GM23248 (cell line): ENCODE measurements at regions not wholly inside any gene's neighbourhood (a gene's known extent, or its start where the extent isn't known, plus 50 kb on each side); places are given as distances from the start of the nearest gene placed in this dataset.

Source experiments
- DNase-seq: peaks from one replicate; pipeline ENCODE4 v3.0.0-alpha.2; 2015
- H2AFZ ChIP-seq: fragments of 200-600 bp; sonication (generic); 2 replicates; pipeline ENCODE4 v1.6.1; 2016; ENCODE audit warnings: antibody characterized with exemption
- H3F3A ChIP-seq: fragments of 200-600 bp; sonication (generic); 2 replicates; pipeline ENCODE4 v1.6.1; 2016; ENCODE audit warnings: mild to moderate bottlenecking, antibody characterized with exemption, mixed run types; ENCODE audit not compliant: insufficient read depth
- H3K27ac ChIP-seq: fragments of 200-600 bp; sonication (generic); 2 replicates; pipeline ENCODE4 v1.5.1; 2016; ENCODE audit warnings: mild to moderate bottlenecking
- H3K27me3 ChIP-seq: fragments of 200-600 bp; sonication (generic); replicated peaks from 2 replicates; pipeline ENCODE4 v1.6.1; 2016; ENCODE audit warnings: mild to moderate bottlenecking; ENCODE audit not compliant: insufficient read depth
- H3K36me3 ChIP-seq: fragments of 200-600 bp; sonication (generic); 2 replicates; pipeline ENCODE4 v1.6.1; 2016; ENCODE audit warnings: low read depth, mild to moderate bottlenecking
- H3K4me1 ChIP-seq: fragments of 200-600 bp; sonication (generic); 2 replicates; pipeline ENCODE4 v1.6.1; 2016; ENCODE audit warnings: mild to moderate bottlenecking; ENCODE audit not compliant: insufficient read depth
- H3K4me2 ChIP-seq: fragments of 200-600 bp; sonication (generic); one replicate; pipeline ENCODE4 v1.6.1; 2016; ENCODE audit warnings: mild to moderate bottlenecking; ENCODE audit not compliant: unreplicated experiment
- H3K4me3 ChIP-seq: fragments of 200-600 bp; sonication (generic); 2 replicates; pipeline ENCODE4 v1.5.1; 2016; ENCODE audit warnings: mild to moderate bottlenecking
- H3K79me2 ChIP-seq: fragments of 200-600 bp; sonication (generic); 2 replicates; pipeline ENCODE4 v1.6.1; 2016; ENCODE audit warnings: mild to moderate bottlenecking; ENCODE audit not compliant: insufficient read depth
- H3K9ac ChIP-seq: fragments of 200-600 bp; sonication (generic); 2 replicates; pipeline ENCODE4 v1.6.1; 2016; ENCODE audit warnings: mild to moderate bottlenecking
- H3K9me2 ChIP-seq: fragments of 200-600 bp; sonication (generic); 2 replicates; pipeline ENCODE4 v1.6.1; 2016; ENCODE audit warnings: mixed run types, mild to moderate bottlenecking, moderate library complexity; ENCODE audit not compliant: insufficient read depth
- H3K9me3 ChIP-seq: fragments of 200-600 bp; sonication (generic); one replicate; pipeline ENCODE4 v1.6.1; 2017; ENCODE audit warnings: low read depth
- H4K20me1 ChIP-seq: fragments of 200-600 bp; sonication (generic); 2 replicates; pipeline ENCODE4 v1.6.0; 2016; ENCODE audit not compliant: insufficient read depth
- EZH2 ChIP-seq: fragments of 200-600 bp; sonication (generic); IDR thresholded peaks from 2 replicates; pipeline ENCODE4 v1.6.1; 2018; ENCODE audit warnings: antibody characterized with exemption, mild to moderate bottlenecking; ENCODE audit not compliant: insufficient read depth, poor library complexity, severe bottlenecking
- EZH2phosphoT487 ChIP-seq: fragments of 200-600 bp; sonication (generic); IDR thresholded peaks from 2 replicates; pipeline ENCODE4 v1.6.1; 2018; ENCODE audit warnings: antibody characterized with exemption, moderate library complexity, mild to moderate bottlenecking, low read depth; ENCODE audit not compliant: insufficient read depth
- WGBS, 2 experiments: methylation state at CpG; one replicate each; pipeline ENCODE4 v1.1.6; 2015 to 2017; ENCODE audit warnings: low lambda C conversion rate in 2 of 2, low coverage in 1 of 2; ENCODE audit errors: missing lambda C conversion rate in 2 of 2; 5-methylcytosine and 5-hydroxymethylcytosine counted together
- in situ Hi-C: fragments of 300-500 bp; cut with MboI; formaldehyde crosslinking; loops from 2 replicates; pipeline ENCODE4 v1.15.0; 2020

DNA sequence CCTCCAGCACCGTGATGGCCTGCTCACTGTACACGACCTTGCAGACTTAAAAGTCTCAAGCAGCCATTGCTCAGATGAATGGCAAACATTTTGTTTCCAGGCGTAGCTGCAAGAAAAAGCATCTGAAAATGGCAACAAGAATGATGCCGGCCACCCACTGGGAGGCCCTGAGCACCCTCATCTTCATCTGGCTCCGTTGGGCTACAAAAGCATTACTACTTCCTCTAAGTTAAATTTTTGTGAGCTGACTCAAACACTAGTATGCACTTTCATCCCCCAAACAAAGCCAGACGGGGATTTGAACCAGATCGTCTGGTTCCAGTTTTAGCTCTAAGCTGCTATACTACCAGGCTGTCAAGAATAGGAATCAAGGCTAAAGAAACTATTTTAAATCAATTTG, 116.6 kb upstream of the CDK1 start:
- H3K4me3 ChIP-seq = peak overlapping the region; percentile 12; the same call in 1 of the 2 replicates
- H3K9ac ChIP-seq = no peak overlapping the region
- no peaks in the 10 kb centered on the region for H4K20me1 ChIP-seq
- no peaks in the 10 kb centered on the region for H3K9me2 ChIP-seq
- no peak overlapping the region for H3K27ac ChIP-seq
- H2AFZ ChIP-seq = peak overlapping the region; percentile 49; the same call in 1 of the 2 replicates
- H3K27me3 ChIP-seq = no peaks in the 10 kb centered on the region
- 29 to 35% methylated on average over 7 of the region's 7 CpGs for WGBS, 2 experiments
- no peaks in the 10 kb centered on the region for H3K36me3 ChIP-seq
- no peak for TF ChIP-seq EZH2
- TF ChIP-seq EZH2phosphoT487 = no peak
- no peaks in the 10 kb centered on the region for H3K9me3 ChIP-seq
- in situ Hi-C loops = no loop called here
- peaks cover 23% of the 10 kb centered on the region for H3K4me1 ChIP-seq
- peak overlapping the region; percentile 34 for H3K4me2 ChIP-seq
- DNase-seq = peak; percentile 70
- no peaks in the 10 kb centered on the region for H3F3A ChIP-seq
- H3K79me2 ChIP-seq = no peaks in the 10 kb centered on the region

DNA sequence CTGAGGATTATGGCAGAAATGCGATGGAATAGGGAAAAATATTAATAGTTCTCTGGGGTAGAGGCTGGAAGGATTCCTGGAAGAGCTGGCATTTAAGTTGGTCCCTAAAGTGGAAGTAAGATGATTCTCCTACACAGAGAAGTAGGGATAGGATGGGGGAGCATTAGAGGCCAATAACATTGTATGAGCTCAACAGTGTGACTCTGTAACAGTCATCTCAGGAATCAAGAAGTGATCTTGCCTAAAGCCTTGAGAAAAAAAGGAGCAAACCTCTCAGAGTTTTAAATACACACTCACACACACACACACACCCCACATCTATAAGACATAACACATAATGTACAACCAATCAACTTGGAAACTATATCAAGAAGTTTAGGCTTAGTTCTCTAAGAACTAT, 117.7 kb upstream of the CDK1 start:
- Histone ChIP-seq H3K4me1 (peaks cover 23% of the 10 kb centered on the region), H3K27me3 (no peaks in the 10 kb centered on the region), H2AFZ (no peak overlapping the region), H3K27ac (no peak overlapping the region), H3K79me2 (no peaks in the 10 kb centered on the region), H3K9me2 (no peaks in the 10 kb centered on the region), H4K20me1 (no peaks in the 10 kb centered on the region), H3K9ac (no peak overlapping the region), H3K4me3 (no peak overlapping the region), H3K4me2 (no peak overlapping the region), H3K36me3 (no peaks in the 10 kb centered on the region), H3K9me3 (no peaks in the 10 kb centered on the region), H3F3A (no peaks in the 10 kb centered on the region)
- TF ChIP-seq EZH2phosphoT487 (no peak), EZH2 (no peak)
- no peak for DNase-seq
- in situ Hi-C loops = no loop called here
- 92 to 95% methylated on average over 1 of the region's 1 CpG for WGBS, 2 experiments

DNA sequence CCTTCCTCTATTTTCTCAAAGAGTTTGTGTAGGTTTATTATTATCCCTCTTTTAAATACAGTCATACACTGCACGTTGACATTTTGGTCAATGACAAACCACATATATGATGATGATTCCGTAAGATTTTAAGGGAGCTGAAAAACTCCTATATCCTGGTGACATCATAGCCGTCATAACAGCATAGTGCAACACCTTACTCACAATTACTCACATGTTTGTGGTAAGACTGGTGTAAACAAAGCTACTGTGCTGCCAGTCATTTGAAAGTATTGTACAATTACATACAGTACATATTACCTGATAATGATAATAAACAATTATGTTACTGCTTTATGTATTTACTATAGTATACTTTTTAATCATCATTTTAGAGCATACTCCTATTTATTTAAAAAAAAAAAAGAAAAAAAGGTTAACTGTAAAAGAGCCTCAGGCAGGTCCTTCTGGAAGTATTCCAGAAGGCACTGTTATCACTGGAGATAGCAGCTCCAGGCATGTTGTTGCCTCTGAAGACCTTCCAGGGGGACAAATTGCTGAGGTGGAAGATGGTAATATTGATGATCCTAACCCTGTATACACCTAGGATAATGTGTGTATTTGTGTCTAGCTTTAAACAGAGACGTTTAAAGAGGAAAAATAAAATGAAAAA, 123.3 kb upstream of the CDK1 start:
- Histone ChIP-seq H3K9ac (no peak overlapping the region), H3K36me3 (no peaks in the 10 kb centered on the region), H3K27ac (no peak overlapping the region), H3K4me1 (no peaks in the 10 kb centered on the region), H3K79me2 (no peaks in the 10 kb centered on the region), H3K9me3 (no peaks in the 10 kb centered on the region), H2AFZ (no peak overlapping the region), H3F3A (no peaks in the 10 kb centered on the region), H4K20me1 (no peaks in the 10 kb centered on the region), H3K4me3 (no peak overlapping the region), H3K4me2 (no peak overlapping the region), H3K27me3 (no peaks in the 10 kb centered on the region), H3K9me2 (no peaks in the 10 kb centered on the region)
- in situ Hi-C loops = loop anchor here (5.0 kb wide), 1 partner anchor 213 kb away; no protein-coding TSS in a partner anchor
- whole genome bisulfite sequencing, 2 experiments = 34 to 36% methylated on average over 4 of the region's 4 CpGs
- TF ChIP-seq EZH2phosphoT487 (0 out of 2 replicates have a peak, but pooled peaks have one; percentile 71), EZH2 (no peak)
- DNase-seq = peak; percentile 65

DNA sequence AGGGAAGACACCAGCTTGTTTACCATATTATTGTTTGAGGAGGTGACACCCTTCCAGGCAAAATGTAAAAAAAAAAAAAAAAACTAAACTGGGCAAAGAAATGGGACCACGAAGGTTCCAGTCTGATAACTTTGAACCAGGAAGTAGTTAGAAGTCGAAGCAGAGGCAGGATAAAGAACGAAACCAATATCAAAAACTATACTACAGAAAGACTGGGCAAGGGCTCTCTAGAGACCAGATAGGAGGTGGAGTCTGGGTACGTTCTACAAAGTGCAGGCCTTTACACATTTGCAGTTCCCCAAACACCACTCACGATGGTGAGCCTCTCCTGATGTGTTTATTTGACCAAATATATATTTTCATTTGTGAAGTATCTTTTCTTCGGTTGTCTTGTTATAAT, 125.7 kb upstream of the CDK1 start:
- no peak for DNase-seq
- no peaks in the 10 kb centered on the region for H3K27me3 ChIP-seq
- TF ChIP-seq EZH2phosphoT487 = no peak
- no peak for TF ChIP-seq EZH2
- WGBS, 2 experiments = 67 to 70% methylated on average over 6 of the region's 6 CpGs
- no peak overlapping the region for H3K4me2 ChIP-seq
- H3K36me3 ChIP-seq = no peaks in the 10 kb centered on the region
- no peaks in the 10 kb centered on the region for H3K4me1 ChIP-seq
- H3K4me3 ChIP-seq = no peak overlapping the region
- H4K20me1 ChIP-seq = no peaks in the 10 kb centered on the region
- H3K27ac ChIP-seq = no peak overlapping the region
- H3K9me3 ChIP-seq = no peaks in the 10 kb centered on the region
- no peak overlapping the region for H3K9ac ChIP-seq
- no peaks in the 10 kb centered on the region for H3K79me2 ChIP-seq
- no peak overlapping the region for H2AFZ ChIP-seq
- H3F3A ChIP-seq = no peaks in the 10 kb centered on the region
- no peaks in the 10 kb centered on the region for H3K9me2 ChIP-seq
- in situ Hi-C loops = loop anchor here (5.0 kb wide), 1 partner anchor 210 kb away; no protein-coding TSS in a partner anchor

DNA sequence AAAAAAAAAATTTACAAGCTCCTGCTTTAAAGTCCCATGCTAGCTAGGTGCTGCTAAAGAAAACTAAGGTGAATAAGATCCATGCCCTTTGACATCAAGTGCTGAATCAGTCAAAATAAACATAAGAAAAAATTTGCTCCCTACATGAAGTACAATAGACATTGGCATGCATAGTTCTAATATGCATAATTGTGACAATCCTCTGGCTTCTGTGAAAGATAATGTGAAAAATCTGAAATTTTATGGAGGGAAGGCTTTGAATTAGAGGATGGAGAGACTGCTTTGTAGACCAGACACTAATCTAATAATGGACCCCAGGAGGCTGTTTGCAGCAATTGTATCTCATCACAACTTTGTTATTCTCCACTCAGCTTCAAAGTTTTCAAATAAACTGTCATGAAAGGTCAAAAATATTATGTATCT, 127.9 kb upstream of the CDK1 start:
- TF ChIP-seq EZH2phosphoT487 (no peak), EZH2 (no peak)
- Histone ChIP-seq H3K9me3 (no peaks in the 10 kb centered on the region), H3K4me2 (no peak overlapping the region), H3K9me2 (no peaks in the 10 kb centered on the region), H3K4me1 (no peaks in the 10 kb centered on the region), H4K20me1 (no peaks in the 10 kb centered on the region), H3K36me3 (no peaks in the 10 kb centered on the region), H2AFZ (no peak overlapping the region), H3K27me3 (no peaks in the 10 kb centered on the region), H3F3A (no peaks in the 10 kb centered on the region), H3K9ac (no peak overlapping the region), H3K27ac (no peak overlapping the region), H3K4me3 (no peak overlapping the region), H3K79me2 (no peaks in the 10 kb centered on the region)
- in situ Hi-C loops = loop anchor here (5.0 kb wide), 1 partner anchor 208 kb away; no protein-coding TSS in a partner anchor
- no peak for DNase-seq
